ENCODE measurements at regions not wholly inside any gene's neighbourhood (a gene's known extent, or its start where the extent isn't known, plus 50 kb on each side); places are given as distances from the start of the nearest gene placed in this dataset.

DNA sequence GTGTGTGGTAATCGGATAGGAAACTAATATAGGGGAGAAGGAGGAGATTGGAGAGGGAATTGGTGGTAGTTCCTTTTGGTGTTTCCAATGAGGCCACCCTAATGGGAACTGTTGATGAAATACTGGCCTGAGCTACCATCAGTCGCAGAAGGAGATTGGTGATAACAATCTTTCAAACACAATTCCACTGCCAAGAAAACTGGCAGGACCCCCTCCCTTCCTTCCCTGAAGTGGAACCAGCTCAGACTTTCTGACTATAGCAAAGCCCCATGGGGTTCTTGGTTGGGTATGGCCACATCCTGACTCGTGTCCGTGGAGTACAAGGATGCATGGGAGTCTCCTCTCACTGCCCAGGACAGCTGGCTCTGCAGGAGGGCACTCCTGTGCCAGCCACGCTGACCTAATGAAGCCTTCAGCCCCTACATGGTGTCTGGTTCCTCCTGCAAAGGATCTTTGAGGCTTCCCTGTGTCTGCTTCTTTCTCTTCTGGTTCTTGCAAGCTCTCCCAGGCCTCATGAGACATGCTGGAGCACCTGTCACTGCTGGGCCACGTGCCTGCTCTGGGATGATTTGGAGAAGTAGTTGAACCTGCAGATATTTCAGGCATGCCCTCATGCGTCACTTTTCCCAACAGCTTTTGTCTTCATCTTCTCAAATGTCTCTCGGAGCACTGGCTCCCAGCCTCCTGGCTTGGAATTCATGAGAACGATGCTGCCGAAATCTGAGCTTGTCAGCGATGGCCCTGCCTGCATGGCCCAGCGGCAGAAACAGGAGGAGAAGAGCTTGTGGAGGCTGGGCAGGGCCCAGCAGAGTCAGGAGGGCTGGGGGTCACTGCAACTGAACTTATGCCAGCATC, 90.0 kb upstream of the ADPGK start:
- Mint-ChIP-seq H3K27ac (ENCODE audit: unreplicated experiment) (no peak overlapping the region), H3K27me3 (ENCODE audit: insufficient read depth, unreplicated experiment) (peaks cover 6% of the 10 kb centered on the region), H3K4me3 (ENCODE audit: unreplicated experiment) (no peak overlapping the region), H3K9me3 (ENCODE audit: unreplicated experiment) (no peaks in the 10 kb centered on the region), H3K36me3 (ENCODE audit: insufficient read depth, unreplicated experiment) (no peaks in the 10 kb centered on the region), H3K4me1 (ENCODE audit: low read depth, unreplicated experiment) (no peaks in the 10 kb centered on the region)
- H3K9me3 ChIP-seq: peaks cover 4% of the 10 kb centered on the region; the same call in 1 of the 2 replicates
- ChIA-PET POLR2A (no interaction called here), CTCF (no interaction called here)
- no peaks in the 10 kb centered on the region for H3K36me3 ChIP-seq (ENCODE audit: control insufficient read depth, insufficient read depth, low read length)
- intact Hi-C loops (cut with micrococcal nuclease; ENCODE audit: unreplicated experiment): no loop called here
- TF ChIP-seq, protein P1, sequence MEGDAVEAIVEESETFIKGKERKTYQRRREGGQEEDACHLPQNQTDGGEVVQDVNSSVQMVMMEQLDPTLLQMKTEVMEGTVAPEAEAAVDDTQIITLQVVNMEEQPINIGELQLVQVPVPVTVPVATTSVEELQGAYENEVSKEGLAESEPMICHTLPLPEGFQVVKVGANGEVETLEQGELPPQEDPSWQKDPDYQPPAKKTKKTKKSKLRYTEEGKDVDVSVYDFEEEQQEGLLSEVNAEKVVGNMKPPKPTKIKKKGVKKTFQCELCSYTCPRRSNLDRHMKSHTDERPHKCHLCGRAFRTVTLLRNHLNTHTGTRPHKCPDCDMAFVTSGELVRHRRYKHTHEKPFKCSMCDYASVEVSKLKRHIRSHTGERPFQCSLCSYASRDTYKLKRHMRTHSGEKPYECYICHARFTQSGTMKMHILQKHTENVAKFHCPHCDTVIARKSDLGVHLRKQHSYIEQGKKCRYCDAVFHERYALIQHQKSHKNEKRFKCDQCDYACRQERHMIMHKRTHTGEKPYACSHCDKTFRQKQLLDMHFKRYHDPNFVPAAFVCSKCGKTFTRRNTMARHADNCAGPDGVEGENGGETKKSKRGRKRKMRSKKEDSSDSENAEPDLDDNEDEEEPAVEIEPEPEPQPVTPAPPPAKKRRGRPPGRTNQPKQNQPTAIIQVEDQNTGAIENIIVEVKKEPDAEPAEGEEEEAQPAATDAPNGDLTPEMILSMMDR (IDR thresholded peaks at IDR 0.05; ENCODE audit: insufficient read depth in 1 of 2, low read depth in 1 of 2, low read length in 1 of 2, severe bottlenecking in 1 of 2, unreplicated experiment in 1 of 2): no peak
- H3K4me1 ChIP-seq: no peaks in the 10 kb centered on the region
- H3K27me3 ChIP-seq (replicated peaks; ENCODE audit: control insufficient read depth, insufficient read depth, low read length): no peaks in the 10 kb centered on the region
- no TSS peak for BruUV-seq (replicated peaks)
- DNase-seq: no peak
- H3K4me3 ChIP-seq (ENCODE audit: low read depth, low read length): no peak overlapping the region

DNA sequence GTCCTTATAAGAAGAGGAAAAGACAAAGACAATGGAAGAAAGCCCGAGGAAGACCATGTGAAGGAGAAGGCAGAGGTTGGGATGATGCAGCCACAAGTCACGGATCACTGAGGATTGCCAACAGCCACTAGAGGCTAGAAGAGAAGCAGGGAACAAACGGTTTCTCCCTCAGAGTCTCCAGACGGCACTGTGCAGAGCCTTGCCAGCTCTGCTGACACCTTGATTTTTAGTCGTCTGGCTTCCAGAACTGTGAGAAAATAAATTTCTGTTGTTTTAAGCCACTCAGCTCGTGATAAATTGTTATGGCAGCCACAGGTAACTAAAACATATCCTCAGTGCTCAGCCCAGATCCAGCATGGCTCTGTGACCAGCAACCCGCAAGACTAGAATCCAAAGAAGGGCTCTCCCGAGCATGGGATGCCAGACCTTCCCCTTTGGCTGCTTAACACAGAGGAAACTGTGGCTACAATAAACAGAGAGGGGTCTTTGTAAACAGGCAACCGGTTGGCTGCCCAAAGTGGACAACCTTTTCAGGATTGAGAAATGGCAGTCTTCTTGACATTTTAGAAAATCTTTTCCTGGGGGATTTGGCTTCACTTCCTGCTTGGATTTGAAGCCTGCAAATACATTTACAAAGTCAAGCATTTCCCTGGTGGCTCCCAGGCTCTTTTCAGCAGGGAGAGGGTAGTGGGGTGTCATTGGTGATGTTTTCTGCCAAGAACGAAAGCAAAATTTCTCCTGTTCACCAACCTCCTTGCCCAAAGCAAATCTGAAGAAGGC, 88.7 kb upstream of the ADPGK start:
- ChIA-PET POLR2A (no interaction called here), CTCF (no interaction called here)
- Mint-ChIP-seq H3K4me1 (ENCODE audit: low read depth, unreplicated experiment) (no peaks in the 10 kb centered on the region), H3K4me3 (ENCODE audit: unreplicated experiment) (no peak overlapping the region), H3K9me3 (ENCODE audit: unreplicated experiment) (no peaks in the 10 kb centered on the region), H3K27me3 (ENCODE audit: insufficient read depth, unreplicated experiment) (peaks cover 6% of the 10 kb centered on the region), H3K27ac (ENCODE audit: unreplicated experiment) (no peak overlapping the region), H3K36me3 (ENCODE audit: insufficient read depth, unreplicated experiment) (no peaks in the 10 kb centered on the region)
- H3K4me1 ChIP-seq: no peaks in the 10 kb centered on the region
- TF ChIP-seq, protein P1 (IDR thresholded peaks at IDR 0.05; ENCODE audit: insufficient read depth in 1 of 2, low read depth in 1 of 2, low read length in 1 of 2, severe bottlenecking in 1 of 2, unreplicated experiment in 1 of 2): no peak
- BruUV-seq (replicated peaks): no TSS peak
- H3K27me3 ChIP-seq (replicated peaks; ENCODE audit: control insufficient read depth, insufficient read depth, low read length): no peaks in the 10 kb centered on the region
- no peaks in the 10 kb centered on the region for H3K36me3 ChIP-seq (ENCODE audit: control insufficient read depth, insufficient read depth, low read length)
- intact Hi-C loops (cut with micrococcal nuclease; ENCODE audit: unreplicated experiment): no loop called here
- DNase-seq: no peak
- H3K4me3 ChIP-seq (ENCODE audit: low read depth, low read length): no peak overlapping the region
- H3K9me3 ChIP-seq: peaks cover 4% of the 10 kb centered on the region; the same call in 1 of the 2 replicates

DNA sequence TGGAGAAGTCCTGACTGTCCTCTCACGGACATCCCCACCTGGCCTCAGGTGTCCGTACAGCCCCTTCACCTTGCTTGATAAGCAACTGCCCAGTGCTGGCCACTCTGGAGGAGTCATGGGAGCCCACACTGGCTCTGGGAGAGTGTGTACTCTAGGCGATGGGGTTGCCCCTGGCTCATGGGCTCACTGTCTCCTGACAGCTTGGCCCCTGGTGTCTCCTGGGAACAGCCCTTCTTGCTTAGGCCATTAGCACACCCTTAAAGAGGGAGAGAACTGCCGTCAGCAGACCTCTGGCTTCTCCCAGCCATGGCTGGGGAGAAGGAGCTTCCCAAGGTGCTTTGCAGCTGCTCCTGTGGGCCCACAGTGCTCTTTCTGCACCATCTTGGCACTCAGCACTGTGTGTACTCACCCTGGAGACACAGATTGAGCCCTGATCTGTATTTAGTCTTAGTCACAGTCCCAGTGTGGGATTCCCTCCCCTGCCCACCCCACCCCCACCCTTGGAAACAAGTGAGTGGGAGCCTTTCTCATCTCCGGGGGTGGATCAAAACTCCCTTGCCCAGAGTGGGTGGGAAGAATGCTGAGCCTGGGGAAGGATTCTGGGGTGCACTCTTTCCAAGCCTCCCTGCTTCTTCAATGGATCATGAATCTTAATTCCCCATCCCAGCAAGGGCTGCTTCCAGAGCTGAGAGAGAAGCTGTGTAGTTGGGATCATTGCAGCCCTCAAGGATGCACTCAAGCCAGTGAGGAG, 83.5 kb upstream of the ADPGK start:
- Histone ChIP-seq H3K36me3 (ENCODE audit: control insufficient read depth, insufficient read depth, low read length) (no peaks in the 10 kb centered on the region), H3K4me3 (ENCODE audit: low read depth, low read length) (no peak overlapping the region), H3K4me1 (no peaks in the 10 kb centered on the region), H3K9me3 (no peaks in the 10 kb centered on the region), H3K27me3 (replicated peaks; ENCODE audit: control insufficient read depth, insufficient read depth, low read length) (no peaks in the 10 kb centered on the region)
- no peak for DNase-seq
- Mint-ChIP-seq H3K4me1 (ENCODE audit: low read depth, unreplicated experiment) (no peaks in the 10 kb centered on the region), H3K9me3 (ENCODE audit: unreplicated experiment) (no peaks in the 10 kb centered on the region), H3K27me3 (ENCODE audit: insufficient read depth, unreplicated experiment) (peaks cover 10% of the 10 kb centered on the region), H3K4me3 (ENCODE audit: unreplicated experiment) (no peak overlapping the region), H3K27ac (ENCODE audit: unreplicated experiment) (no peak overlapping the region), H3K36me3 (ENCODE audit: insufficient read depth, unreplicated experiment) (no peaks in the 10 kb centered on the region)
- intact Hi-C loops (cut with micrococcal nuclease; ENCODE audit: unreplicated experiment): no loop called here
- POLR2A ChIA-PET: no interaction called here
- no TSS peak for BruUV-seq (replicated peaks)
- TF ChIP-seq, protein P1 (IDR thresholded peaks at IDR 0.05; ENCODE audit: insufficient read depth in 1 of 2, low read depth in 1 of 2, low read length in 1 of 2, severe bottlenecking in 1 of 2, unreplicated experiment in 1 of 2): no peak
- CTCF ChIA-PET: no interaction called here

Data from Caco-2 (cell line).